ENCODE measurements at regions not wholly inside any gene's neighbourhood (a gene's known extent, or its start where the extent isn't known, plus 50 kb on each side); places are given as distances from the start of the nearest gene placed in this dataset.

DNA sequence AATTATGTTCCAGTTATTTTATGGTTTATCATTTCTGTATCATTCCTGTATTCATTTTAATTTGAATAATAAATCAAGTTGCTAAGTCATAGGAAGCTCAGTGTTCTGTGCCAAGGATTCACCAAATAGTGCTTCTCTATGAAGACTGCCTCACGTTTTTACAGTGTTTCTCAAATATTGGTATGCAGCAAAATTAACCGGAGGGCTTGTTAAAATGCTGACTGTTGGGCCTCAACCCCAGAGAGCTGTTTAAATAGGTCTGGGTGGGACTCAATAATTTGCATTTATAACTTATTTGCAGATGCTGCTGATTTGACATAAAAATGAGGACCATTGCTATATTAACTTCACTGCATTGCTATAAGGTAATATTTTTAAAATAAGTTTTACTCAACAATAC lies 166.7 kb downstream of the TINAG start:
- DNase-seq (no peak), FAIRE-seq (no peak), ATAC-seq (no peak)
- WGBS, 2 donors, result 61 to 64% methylated on average over 2 of the region's 2 CpGs
- Histone ChIP-seq H3K9me3 (no peaks in the 10 kb centered on the region), H3K4me1 (no peaks in the 10 kb centered on the region), H3K4me3 (no peak overlapping the region), H3K27me3 (no peaks in the 10 kb centered on the region), H3K27ac (no peak overlapping the region), H3K36me3 (no peaks in the 10 kb centered on the region)
- intact Hi-C loops (cut with DNase I), result no loop called here
- TF ChIP-seq, protein P1, sequence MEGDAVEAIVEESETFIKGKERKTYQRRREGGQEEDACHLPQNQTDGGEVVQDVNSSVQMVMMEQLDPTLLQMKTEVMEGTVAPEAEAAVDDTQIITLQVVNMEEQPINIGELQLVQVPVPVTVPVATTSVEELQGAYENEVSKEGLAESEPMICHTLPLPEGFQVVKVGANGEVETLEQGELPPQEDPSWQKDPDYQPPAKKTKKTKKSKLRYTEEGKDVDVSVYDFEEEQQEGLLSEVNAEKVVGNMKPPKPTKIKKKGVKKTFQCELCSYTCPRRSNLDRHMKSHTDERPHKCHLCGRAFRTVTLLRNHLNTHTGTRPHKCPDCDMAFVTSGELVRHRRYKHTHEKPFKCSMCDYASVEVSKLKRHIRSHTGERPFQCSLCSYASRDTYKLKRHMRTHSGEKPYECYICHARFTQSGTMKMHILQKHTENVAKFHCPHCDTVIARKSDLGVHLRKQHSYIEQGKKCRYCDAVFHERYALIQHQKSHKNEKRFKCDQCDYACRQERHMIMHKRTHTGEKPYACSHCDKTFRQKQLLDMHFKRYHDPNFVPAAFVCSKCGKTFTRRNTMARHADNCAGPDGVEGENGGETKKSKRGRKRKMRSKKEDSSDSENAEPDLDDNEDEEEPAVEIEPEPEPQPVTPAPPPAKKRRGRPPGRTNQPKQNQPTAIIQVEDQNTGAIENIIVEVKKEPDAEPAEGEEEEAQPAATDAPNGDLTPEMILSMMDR (IDR thresholded peaks at IDR 0.05), result no peak

DNA sequence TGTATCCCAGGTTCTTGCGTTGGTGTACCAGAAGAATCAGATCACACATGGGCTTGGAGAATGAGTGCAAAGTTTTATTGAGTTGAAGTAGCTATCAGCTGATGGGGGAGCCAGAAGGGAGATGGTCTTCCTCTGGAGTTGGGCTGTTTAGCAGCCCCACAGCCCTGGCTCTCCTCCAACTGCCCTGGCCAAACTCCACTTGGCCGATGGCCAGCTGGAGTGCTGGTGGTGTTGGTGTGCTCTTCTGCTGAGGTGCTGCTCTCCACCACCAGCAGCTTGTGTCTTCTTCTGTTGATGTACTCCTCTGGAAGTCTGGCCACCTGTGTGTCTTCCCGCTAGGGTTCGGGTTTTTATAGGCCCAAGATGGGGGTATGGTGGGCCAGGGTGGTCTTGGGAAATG lies 172.8 kb downstream of the TINAG start:
- intact Hi-C loops (cut with DNase I), result no loop called here
- Histone ChIP-seq H3K36me3 (no peaks in the 10 kb centered on the region), H3K27ac (no peak overlapping the region), H3K27me3 (no peaks in the 10 kb centered on the region), H3K4me1 (no peaks in the 10 kb centered on the region), H3K4me3 (no peak overlapping the region), H3K9me3 (no peaks in the 10 kb centered on the region)
- ATAC-seq (no peak), DNase-seq (peak in 3 of 6 donors; percentile 30 to 59 (median 42)), FAIRE-seq (no peak)
- 50 to 58% methylated on average over 4 of the region's 4 CpGs for WGBS, 2 donors
- TF ChIP-seq, protein P1 (IDR thresholded peaks at IDR 0.05), result no peak

DNA sequence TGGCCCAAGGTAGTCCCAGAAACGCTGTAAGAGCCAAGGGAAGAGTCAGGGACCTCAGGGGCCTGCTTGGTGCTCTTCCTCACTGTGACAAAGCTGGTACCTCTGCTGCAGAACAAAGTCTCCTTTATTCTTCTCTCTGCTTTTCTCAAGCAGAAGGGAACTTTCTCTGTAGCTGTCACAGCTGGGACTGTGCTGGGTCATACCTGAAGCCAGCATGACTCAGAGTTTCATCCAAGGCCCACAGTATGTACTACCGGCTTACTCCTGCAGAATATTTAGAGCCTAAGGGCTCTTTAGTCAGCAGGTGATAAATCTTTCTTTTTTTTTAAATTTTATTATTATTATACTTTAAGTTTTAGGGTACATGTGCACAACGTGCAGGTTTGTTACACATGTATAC lies 183.2 kb downstream of the TINAG start:
- TF ChIP-seq, protein P1 (IDR thresholded peaks at IDR 0.05), result no peak
- H3K9me3 ChIP-seq, result no peaks in the 10 kb centered on the region

DNA sequence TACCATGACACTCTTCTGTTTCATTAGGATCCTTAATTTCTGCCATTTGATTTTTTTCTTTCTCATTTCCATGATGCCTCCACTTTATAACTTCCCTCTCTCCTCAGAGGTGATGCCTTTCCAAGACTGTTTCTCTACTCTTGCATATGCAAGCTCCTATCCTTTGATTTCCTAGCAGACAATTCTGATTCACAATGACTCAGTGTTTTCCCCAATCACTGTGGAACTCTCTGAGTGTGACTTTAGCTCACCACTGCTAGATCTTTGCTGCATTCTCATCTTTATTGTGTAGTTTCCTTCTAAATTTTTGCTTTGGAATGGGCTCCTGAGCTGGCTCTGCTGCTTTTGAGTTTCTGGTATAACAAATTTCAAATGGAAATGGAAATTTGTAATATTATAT lies 184.9 kb downstream of the TINAG start:
- TF ChIP-seq, protein P1 (IDR thresholded peaks at IDR 0.05), result no peak
- DNase-seq (no peak), ATAC-seq (no peak), FAIRE-seq (no peak)
- Histone ChIP-seq H3K27me3 (no peaks in the 10 kb centered on the region), H3K27ac (no peak overlapping the region), H3K36me3 (no peaks in the 10 kb centered on the region), H3K4me3 (no peak overlapping the region), H3K9me3 (no peaks in the 10 kb centered on the region), H3K4me1 (no peaks in the 10 kb centered on the region)
- intact Hi-C loops (cut with DNase I), result no loop called here

More for the DNA sequence above, 183.2 kb downstream of the TINAG start:
- H3K4me3 ChIP-seq, result no peak overlapping the region
- H3K4me1 ChIP-seq, result no peaks in the 10 kb centered on the region
- no peaks in the 10 kb centered on the region for H3K27me3 ChIP-seq
- WGBS, 2 donors, result 63 to 65% methylated on average over 3 of the region's 3 CpGs
- H3K27ac ChIP-seq, result no peak overlapping the region
- ATAC-seq (no peak), DNase-seq (no peak), FAIRE-seq (no peak)
- H3K36me3 ChIP-seq, result no peaks in the 10 kb centered on the region
- intact Hi-C loops (cut with DNase I), result no loop called here

DNA sequence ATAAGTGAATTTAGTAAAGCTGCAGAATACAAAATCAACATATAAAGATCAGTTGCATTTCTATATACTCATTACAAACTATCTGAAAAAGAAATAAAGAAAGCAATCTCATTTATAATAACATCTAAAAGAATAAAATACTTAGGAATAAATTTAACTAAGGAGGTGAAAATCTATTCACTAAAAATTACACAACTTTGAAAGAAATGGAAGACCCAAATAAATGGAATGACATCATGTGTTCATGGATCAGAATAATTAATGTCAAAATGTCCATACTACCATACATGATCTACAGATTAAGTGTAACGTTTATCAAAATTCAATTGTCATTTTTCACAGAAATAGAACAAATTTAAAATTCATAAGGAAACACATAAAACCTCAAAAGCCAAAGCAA lies 194.9 kb downstream of the TINAG start:
- no peak overlapping the region for H3K4me3 ChIP-seq
- FAIRE-seq (peak; percentile 49), DNase-seq (no peak), ATAC-seq (no peak)
- H3K36me3 ChIP-seq, result no peaks in the 10 kb centered on the region
- H3K4me1 ChIP-seq, result no peaks in the 10 kb centered on the region
- H3K9me3 ChIP-seq, result no peaks in the 10 kb centered on the region
- H3K27me3 ChIP-seq, result no peaks in the 10 kb centered on the region
- 32 to 52% methylated on average over 1 of the region's 1 CpG for WGBS, 2 donors
- no peak overlapping the region for H3K27ac ChIP-seq
- intact Hi-C loops (cut with DNase I), result no loop called here
- TF ChIP-seq, protein P1 (IDR thresholded peaks at IDR 0.05), result no peak
